ENCODE measurements at regions not wholly inside any gene's neighbourhood (a gene's known extent, or its start where the extent isn't known, plus 50 kb on each side); places are given as distances from the start of the nearest gene placed in this dataset.
A peak's percentile ranks its signal among the peaks of the same experiment; 100 is the strongest.
"Not testable (repeated sequence)": the region's sequence is repeated elsewhere in the genome, so short reads cannot be mapped to it uniquely, and the experiment has no call there.

DNA sequence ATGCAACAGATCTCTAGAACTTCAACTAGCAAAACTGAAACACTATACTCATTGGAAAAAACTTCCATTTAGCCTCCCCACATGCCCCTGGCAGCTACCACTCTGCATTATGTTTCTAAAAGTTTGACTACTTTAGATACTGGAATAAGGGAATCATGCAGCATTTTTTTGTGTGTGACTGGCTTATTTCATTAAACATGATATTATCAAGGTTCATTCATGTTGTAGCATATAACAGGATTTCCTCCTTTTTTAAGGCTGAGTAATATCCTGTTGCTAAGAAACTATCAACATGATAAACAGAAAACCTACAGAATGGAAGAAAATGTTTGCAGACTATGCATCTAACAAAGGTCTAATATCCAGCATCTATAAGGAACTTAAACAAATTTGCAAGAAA, 597.9 kb downstream of the DMRTA1 start:
- H3K4me3 Mint-ChIP-seq = no peak overlapping the region
- CTCF ChIA-PET = no interaction called here
- H3K27me3 Mint-ChIP-seq (ENCODE audit: low read depth) = no peaks in the 10 kb centered on the region
- H3K36me3 Mint-ChIP-seq (ENCODE audit: low read depth) = no peaks in the 10 kb centered on the region
- no peaks in the 10 kb centered on the region for H3K4me1 Mint-ChIP-seq (ENCODE audit: low read depth)
- H3K9me3 Mint-ChIP-seq = peaks cover 6% of the 10 kb centered on the region
- DNase-seq = no peak
- H3K27ac Mint-ChIP-seq = no peak overlapping the region
- intact Hi-C loops (cut with micrococcal nuclease) = no loop called here

GRCh38 chr9:23046026-23046425, 599.4 kb downstream of the DMRTA1 start:
- intact Hi-C loops (cut with micrococcal nuclease); H3K36me3 Mint-ChIP-seq (ENCODE audit: low read depth); CTCF ChIA-PET; H3K9me3 Mint-ChIP-seq; H3K4me1 Mint-ChIP-seq (ENCODE audit: low read depth); H3K27ac Mint-ChIP-seq; DNase-seq; H3K4me3 Mint-ChIP-seq; H3K27me3 Mint-ChIP-seq (ENCODE audit: low read depth): not testable (repeated sequence)

DNA sequence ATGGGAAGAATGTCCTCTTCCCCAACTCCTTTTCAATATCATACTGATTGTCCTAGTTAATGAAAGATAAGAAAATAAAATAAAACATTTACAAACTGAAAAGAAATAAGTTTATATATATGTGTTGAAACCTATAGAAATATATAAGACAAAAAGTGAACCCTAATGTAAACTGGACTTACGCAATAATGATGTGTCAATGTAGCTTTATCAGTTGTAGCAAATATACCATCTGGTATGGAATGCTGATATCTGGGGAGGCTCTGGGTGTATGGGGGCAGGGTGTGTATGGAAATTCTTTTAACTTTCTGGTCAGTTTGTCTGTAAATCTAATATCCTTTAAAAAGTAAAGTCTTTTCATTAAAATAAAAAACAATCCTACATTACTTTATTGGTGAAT, 603.9 kb downstream of the DMRTA1 start:
- CTCF ChIA-PET = no interaction called here
- no peaks in the 10 kb centered on the region for H3K27me3 Mint-ChIP-seq (ENCODE audit: low read depth)
- no peaks in the 10 kb centered on the region for H3K36me3 Mint-ChIP-seq (ENCODE audit: low read depth)
- no peak overlapping the region for H3K27ac Mint-ChIP-seq
- peaks cover 5% of the 10 kb centered on the region for H3K9me3 Mint-ChIP-seq
- intact Hi-C loops (cut with micrococcal nuclease) = no loop called here
- DNase-seq = no peak
- H3K4me1 Mint-ChIP-seq (ENCODE audit: low read depth) = no peaks in the 10 kb centered on the region
- no peak overlapping the region for H3K4me3 Mint-ChIP-seq

- no peak overlapping the region for H3K4me3 Mint-ChIP-seq
- peaks cover 7% of the 10 kb centered on the region for H3K9me3 Mint-ChIP-seq
- DNase-seq = no peak
- H3K36me3 Mint-ChIP-seq (ENCODE audit: low read depth) = no peaks in the 10 kb centered on the region
- no peaks in the 10 kb centered on the region for H3K4me1 Mint-ChIP-seq (ENCODE audit: low read depth)
- no peaks in the 10 kb centered on the region for H3K27me3 Mint-ChIP-seq (ENCODE audit: low read depth)
- intact Hi-C loops (cut with micrococcal nuclease) = no loop called here
- H3K27ac Mint-ChIP-seq = no peak overlapping the region
- CTCF ChIA-PET = no interaction called here
These were observed 626.5 kb downstream of the DMRTA1 start for GRCh38 chr9:23073136-23073535.

DNA sequence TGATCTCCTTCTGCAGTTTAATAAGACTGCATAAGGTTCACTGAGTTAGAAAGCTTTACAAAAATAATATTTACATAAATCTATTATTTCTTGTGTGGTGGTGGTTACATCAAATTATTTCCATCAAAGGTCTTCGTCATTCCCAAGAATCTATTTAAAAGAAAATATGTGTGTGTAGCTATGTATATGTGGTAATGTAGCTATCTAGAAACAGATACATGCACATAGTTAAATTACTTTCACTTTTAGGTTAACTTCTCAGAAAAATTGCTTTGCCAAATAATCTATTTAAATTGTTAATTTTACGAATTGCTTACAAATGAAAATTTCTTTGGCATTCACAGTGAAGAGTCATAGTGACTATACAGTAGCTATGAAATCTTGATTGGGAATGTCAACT, 633.2 kb downstream of the DMRTA1 start:
- Mint-ChIP-seq H3K36me3 (ENCODE audit: low read depth) (no peaks in the 10 kb centered on the region), H3K4me1 (ENCODE audit: low read depth) (no peaks in the 10 kb centered on the region), H3K27me3 (ENCODE audit: low read depth) (no peaks in the 10 kb centered on the region), H3K4me3 (no peak overlapping the region), H3K9me3 (peaks cover 13% of the 10 kb centered on the region), H3K27ac (no peak overlapping the region)
- intact Hi-C loops (cut with micrococcal nuclease) = no loop called here
- DNase-seq = no peak
- CTCF ChIA-PET = no interaction called here

DNA sequence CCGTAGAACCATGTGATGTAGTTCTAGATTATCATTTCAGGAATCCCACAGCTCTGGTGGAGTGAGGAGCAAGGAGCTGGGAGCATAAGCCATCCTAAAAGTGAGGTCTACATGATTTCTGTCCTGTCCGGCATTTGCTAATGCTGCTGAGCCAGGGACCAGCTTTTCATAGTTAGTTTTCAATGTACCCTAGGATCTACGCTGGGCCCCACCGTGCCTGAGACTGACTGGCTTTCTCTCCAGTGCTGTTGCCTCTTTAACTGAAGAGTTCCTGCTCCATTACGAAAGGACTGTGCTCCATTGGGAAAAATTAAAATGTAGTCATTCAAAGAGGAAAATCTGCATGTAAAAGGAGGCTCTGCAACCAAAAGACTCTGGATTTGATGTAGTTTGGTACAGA, 634.8 kb downstream of the DMRTA1 start:
- Mint-ChIP-seq H3K9me3 (peaks cover 18% of the 10 kb centered on the region), H3K27ac (no peak overlapping the region), H3K36me3 (ENCODE audit: low read depth) (no peaks in the 10 kb centered on the region), H3K27me3 (ENCODE audit: low read depth) (no peaks in the 10 kb centered on the region), H3K4me3 (no peak overlapping the region), H3K4me1 (ENCODE audit: low read depth) (no peaks in the 10 kb centered on the region)
- intact Hi-C loops (cut with micrococcal nuclease) = no loop called here
- DNase-seq = no peak
- CTCF ChIA-PET = no interaction called here

- intact Hi-C loops (cut with micrococcal nuclease) = no loop called here
- CTCF ChIA-PET = no interaction called here
- Mint-ChIP-seq H3K36me3 (ENCODE audit: low read depth) (no peaks in the 10 kb centered on the region), H3K27ac (no peak overlapping the region), H3K9me3 (peaks cover 14% of the 10 kb centered on the region), H3K4me3 (no peak overlapping the region), H3K4me1 (ENCODE audit: low read depth) (no peaks in the 10 kb centered on the region), H3K27me3 (ENCODE audit: low read depth) (no peaks in the 10 kb centered on the region)
- no peak for DNase-seq
These were observed 642.3 kb downstream of the DMRTA1 start for GRCh38 chr9:23088932-23089364.

GRCh38 chr9:23117616-23118015, 671.0 kb downstream of the DMRTA1 start:
- no peak for DNase-seq
- Mint-ChIP-seq H3K27ac (no peak overlapping the region), H3K9me3 (no peaks in the 10 kb centered on the region), H3K36me3 (ENCODE audit: low read depth) (no peaks in the 10 kb centered on the region), H3K27me3 (ENCODE audit: low read depth) (no peaks in the 10 kb centered on the region), H3K4me3 (no peak overlapping the region), H3K4me1 (ENCODE audit: low read depth) (no peaks in the 10 kb centered on the region)
- intact Hi-C loops (cut with micrococcal nuclease) = no loop called here
- CTCF ChIA-PET = no interaction called here

DNA sequence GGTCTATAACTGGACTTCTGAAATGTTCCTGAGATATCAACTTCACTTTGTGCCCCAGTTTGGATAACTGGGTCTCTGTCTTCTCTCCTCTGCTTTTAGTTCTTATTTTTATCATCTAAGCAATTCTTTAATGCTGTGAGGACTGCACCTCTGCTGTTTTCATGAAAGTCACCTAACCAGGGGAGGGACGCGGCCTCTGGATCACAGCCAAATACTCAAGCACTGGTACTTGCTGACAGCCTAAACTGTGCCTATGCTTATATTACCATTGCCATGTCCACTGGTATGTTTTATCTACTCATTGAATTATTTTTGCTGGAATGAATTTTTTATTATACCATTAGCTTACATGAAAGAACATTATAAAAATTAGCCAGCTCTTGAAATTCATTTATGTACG, 674.0 kb downstream of the DMRTA1 start:
- no peak overlapping the region for H3K27ac Mint-ChIP-seq
- H3K27me3 Mint-ChIP-seq (ENCODE audit: low read depth) = no peaks in the 10 kb centered on the region
- H3K4me1 Mint-ChIP-seq (ENCODE audit: low read depth) = no peaks in the 10 kb centered on the region
- no peaks in the 10 kb centered on the region for H3K36me3 Mint-ChIP-seq (ENCODE audit: low read depth)
- CTCF ChIA-PET = no interaction called here
- intact Hi-C loops (cut with micrococcal nuclease) = loop anchor here (10.0 kb wide), 1 partner anchor 374 kb away; no protein-coding TSS in a partner anchor
- H3K9me3 Mint-ChIP-seq = no peaks in the 10 kb centered on the region
- DNase-seq = no peak
- H3K4me3 Mint-ChIP-seq = no peak overlapping the region

- peak; percentile 4 for DNase-seq
- intact Hi-C loops (cut with micrococcal nuclease) = loop anchor here (10.0 kb wide), 1 partner anchor 372 kb away; no protein-coding TSS in a partner anchor
- Mint-ChIP-seq H3K27ac (peak overlapping the region; percentile 18), H3K9me3 (peaks cover 2% of the 10 kb centered on the region), H3K4me3 (no peak overlapping the region), H3K36me3 (ENCODE audit: low read depth) (no peaks in the 10 kb centered on the region), H3K4me1 (ENCODE audit: low read depth) (no peaks in the 10 kb centered on the region), H3K27me3 (ENCODE audit: low read depth) (no peaks in the 10 kb centered on the region)
- CTCF ChIA-PET = no interaction called here
These were observed 676.5 kb downstream of the DMRTA1 start for GRCh38 chr9:23123048-23123632.

GRCh38 chr9:23145467-23145866, 680.6 kb downstream of the ELAVL2 start:
- peaks cover 29% of the 10 kb centered on the region for H3K9me3 Mint-ChIP-seq
- no peak overlapping the region for H3K27ac Mint-ChIP-seq
- H3K27me3 Mint-ChIP-seq (ENCODE audit: low read depth) = no peaks in the 10 kb centered on the region
- intact Hi-C loops (cut with micrococcal nuclease) = no loop called here
- CTCF ChIA-PET = no interaction called here
- no peak for DNase-seq
- H3K4me3 Mint-ChIP-seq = no peak overlapping the region
- no peaks in the 10 kb centered on the region for H3K4me1 Mint-ChIP-seq (ENCODE audit: low read depth)
- H3K36me3 Mint-ChIP-seq (ENCODE audit: low read depth) = no peaks in the 10 kb centered on the region

GRCh38 chr9:23153058-23153457, 673.0 kb downstream of the ELAVL2 start:
- DNase-seq = no peak
- CTCF ChIA-PET = no interaction called here
- intact Hi-C loops (cut with micrococcal nuclease) = no loop called here
- Mint-ChIP-seq H3K36me3 (ENCODE audit: low read depth) (no peaks in the 10 kb centered on the region), H3K9me3 (peaks cover 9% of the 10 kb centered on the region), H3K27ac (no peak overlapping the region), H3K4me3 (no peak overlapping the region), H3K4me1 (ENCODE audit: low read depth) (no peaks in the 10 kb centered on the region), H3K27me3 (ENCODE audit: low read depth) (no peaks in the 10 kb centered on the region)

- CTCF ChIA-PET = interaction anchor here (0.5 kb wide), 1 partner anchor 828 kb away, joined by 3 read pairs; no protein-coding TSS in a partner anchor
- Mint-ChIP-seq H3K36me3 (ENCODE audit: low read depth) (no peaks in the 10 kb centered on the region), H3K4me1 (ENCODE audit: low read depth) (no peaks in the 10 kb centered on the region), H3K27ac (no peak overlapping the region), H3K9me3 (peaks cover 6% of the 10 kb centered on the region), H3K27me3 (ENCODE audit: low read depth) (no peaks in the 10 kb centered on the region), H3K4me3 (no peak overlapping the region)
- intact Hi-C loops (cut with micrococcal nuclease) = no loop called here
- no peak for DNase-seq
These were observed 665.5 kb downstream of the ELAVL2 start for GRCh38 chr9:23160491-23160890.

Data from activated naive CD4-positive, alpha-beta T cell treated with anti-CD3 and anti-CD28 coated beads for 36 hours (primary cell).